H1 (cell line): ENCODE measurements at regions not wholly inside any gene's neighbourhood (a gene's known extent, or its start where the extent isn't known, plus 50 kb on each side); places are given as distances from the start of the nearest gene placed in this dataset.

Experiments
- CTCF ChIA-PET: fragments of 300-600 bp; sonication (Branson Sonifier 250); formaldehyde crosslinking; loops from one replicate; lab custom pipeline; 2021; ENCODE audit not compliant: partially characterized antibody; lab: Charles Lee
- POLR2A ChIA-PET: fragments of 300-600 bp; sonication (Branson Sonifier 250); formaldehyde crosslinking; loops from one replicate; lab custom pipeline; 2021; ENCODE audit warnings: inconsistent platforms; ENCODE audit not compliant: partially characterized antibody; lab: Charles Lee
- DNase-seq, 2 experiments: peaks; one replicate each; pipeline versions ENCODE4 v3.0.0 to v3.0.0-alpha.2; 2010 to 2022; ENCODE audit warnings: low spot score in 2 of 2, low read depth in 1 of 2, mixed read lengths in 1 of 2
- FAIRE-seq: peaks from 2 replicates; lab custom pipeline; 2011; peaks lifted over from hg19 to GRCh38; lab: Jason Lieb, UNC
- H2AFZ ChIP-seq: 2 replicates; pipeline ENCODE4 v1.8.1; 2012; ENCODE audit warnings: low read length, inconsistent platforms
- H2AK5ac ChIP-seq: 2 replicates; pipeline ENCODE4 v1.6.1; 2013; ENCODE audit warnings: low read depth, low read length
- H2BK120ac ChIP-seq: replicated peaks from 2 replicates; pipeline ENCODE3; 2013; ENCODE audit warnings: low read depth, low read length, inconsistent platforms
- H2BK12ac ChIP-seq: 2 replicates; pipeline ENCODE4 v1.6.1; 2013; ENCODE audit warnings: low read depth, low read length
- H2BK15ac ChIP-seq: 2 replicates; pipeline ENCODE4 v1.6.1; 2013; ENCODE audit warnings: low read length
- H2BK20ac ChIP-seq: 2 replicates; pipeline ENCODE4 v1.6.1; 2013; ENCODE audit warnings: low read length
- H2BK5ac ChIP-seq: 2 replicates; pipeline ENCODE4 v1.6.1; 2013; ENCODE audit warnings: low read depth, low read length
- H3K14ac ChIP-seq: 2 replicates; pipeline ENCODE4 v1.6.1; 2013; ENCODE audit warnings: inconsistent platforms; ENCODE audit not compliant: insufficient read length
- H3K18ac ChIP-seq: 2 replicates; pipeline ENCODE4 v1.6.1; 2013; ENCODE audit warnings: low read length; ENCODE audit errors: extremely low read depth
- H3K23ac ChIP-seq: 2 replicates; pipeline ENCODE4 v1.6.1; 2013; ENCODE audit warnings: inconsistent platforms; ENCODE audit not compliant: insufficient read length
- H3K23me2 ChIP-seq: 2 replicates; pipeline ENCODE4 v1.6.1; 2013; ENCODE audit warnings: low read depth, low read length
- H3K27ac ChIP-seq: 2 replicates; pipeline ENCODE4 v1.6.1; 2011; ENCODE audit warnings: low read depth, low read length, inconsistent platforms
- H3K27me3 ChIP-seq, 4 experiments: replicated peaks in 1 of 4; 1 replicate in 1 of 4; 2 replicates in 3 of 4; pipeline versions ENCODE4 v1.6.1 to v1.8.1; 2011 to 2013; ENCODE audit warnings: low read length in 3 of 4, mild to moderate bottlenecking in 3 of 4, inconsistent platforms in 2 of 4, mixed read lengths in 2 of 4, moderate library complexity in 1 of 4; ENCODE audit not compliant: control insufficient read depth in 3 of 4, insufficient read depth in 3 of 4; ENCODE audit errors: extremely low read depth in 1 of 4
- H3K36me3 ChIP-seq, 4 experiments: 2 replicates each; pipeline versions ENCODE4 v1.6.1 to v1.8.1; 2011 to 2013; ENCODE audit warnings: mild to moderate bottlenecking in 4 of 4, low read length in 3 of 4, moderate library complexity in 2 of 4, control low read depth in 1 of 4, inconsistent platforms in 1 of 4; ENCODE audit not compliant: insufficient read depth in 4 of 4, control insufficient read depth in 2 of 4
- H3K4ac ChIP-seq: replicated peaks from 2 replicates; pipeline ENCODE3; 2013; ENCODE audit warnings: low read length, low read depth, mixed read lengths, inconsistent platforms; ENCODE audit not compliant: insufficient read length
- H3K4me1 ChIP-seq, 4 experiments: replicated peaks in 1 of 4; 1 replicate in 1 of 4; 2 replicates in 3 of 4; pipeline versions ENCODE4 v1.6.1 to v1.8.1; 2011 to 2013; ENCODE audit warnings: low read length in 3 of 4, inconsistent platforms in 2 of 4, mixed read lengths in 1 of 4; ENCODE audit not compliant: insufficient read depth in 4 of 4, control insufficient read depth in 3 of 4
- H3K4me2 ChIP-seq, 2 experiments: 2 replicates each; pipeline versions ENCODE4 v1.6.1 to v1.8.1; 2011 to 2013; ENCODE audit warnings: low read depth in 2 of 2, low read length in 2 of 2, control low read depth in 1 of 2, inconsistent platforms in 1 of 2, mild to moderate bottlenecking in 1 of 2; ENCODE audit not compliant: insufficient read depth in 1 of 2
- H3K4me3 ChIP-seq, 4 experiments: fragments of 200-600, 300-600 bp in 1 of 4; sonication (generic), shearing (Covaris generic), sonication (Bioruptor Twin) in 1 of 4; 2 replicates each; pipeline versions ENCODE4 v1.5.1 to v1.8.1; 2011 to 2016; ENCODE audit warnings: low read length in 4 of 4, low read depth in 3 of 4, control low read depth in 2 of 4, inconsistent platforms in 2 of 4, mild to moderate bottlenecking in 2 of 4, mixed read lengths in 1 of 4, moderate library complexity in 1 of 4; ENCODE audit not compliant: insufficient read depth in 2 of 4; ENCODE audit errors: extremely low read depth in 1 of 4
- H3K56ac ChIP-seq: replicated peaks from 2 replicates; pipeline ENCODE3; 2013; ENCODE audit warnings: low read depth, mild to moderate bottlenecking, mixed read lengths, low read length, inconsistent platforms; ENCODE audit not compliant: insufficient read length
- H3K79me1 ChIP-seq: 2 replicates; pipeline ENCODE4 v1.6.1; 2013; ENCODE audit warnings: low read depth, low read length, control low read depth
- H3K79me2 ChIP-seq, 2 experiments: 2 replicates each; pipeline versions ENCODE4 v1.6.1 to v1.8.1; 2012 to 2013; ENCODE audit warnings: low read length in 2 of 2, mild to moderate bottlenecking in 2 of 2, inconsistent platforms in 1 of 2; ENCODE audit not compliant: insufficient read depth in 2 of 2, control insufficient read depth in 1 of 2
- H3K9ac ChIP-seq, 4 experiments: replicated peaks in 1 of 4; 1 replicate in 1 of 4; 2 replicates in 3 of 4; pipeline versions ENCODE4 v1.6.1 to v1.8.1; 2011 to 2013; ENCODE audit warnings: low read depth in 3 of 4, low read length in 3 of 4, control low read depth in 2 of 4, mild to moderate bottlenecking in 2 of 4, moderate library complexity in 2 of 4, inconsistent platforms in 1 of 4; ENCODE audit errors: extremely low read depth in 1 of 4
- H3K9me3 ChIP-seq, 2 experiments: 2 replicates each; pipeline versions ENCODE4 v1.6.1 to v1.8.1; 2012 to 2013; ENCODE audit warnings: mild to moderate bottlenecking in 2 of 2, moderate library complexity in 2 of 2, control low read depth in 1 of 2, inconsistent platforms in 1 of 2, low read depth in 1 of 2, low read length in 1 of 2, mixed read lengths in 1 of 2; ENCODE audit not compliant: insufficient read depth in 2 of 2
- H4K20me1 ChIP-seq, 2 experiments: replicated peaks in 1 of 2; 2 replicates each; pipeline versions ENCODE3 to v1.8.1; 2011 to 2013; ENCODE audit warnings: inconsistent platforms in 2 of 2, low read length in 2 of 2, mild to moderate bottlenecking in 1 of 2; ENCODE audit not compliant: insufficient read depth in 2 of 2, control insufficient read depth in 1 of 2
- H4K5ac ChIP-seq: 2 replicates; pipeline ENCODE4 v1.6.1; 2013; ENCODE audit warnings: low read length, low read depth, mixed read lengths, inconsistent platforms; ENCODE audit not compliant: insufficient read length
- H4K8ac ChIP-seq: 2 replicates; pipeline ENCODE4 v1.8.0; 2013; ENCODE audit warnings: mild to moderate bottlenecking, moderate library complexity, low read length, inconsistent platforms; ENCODE audit not compliant: insufficient read depth; ENCODE audit errors: extremely low read depth
- H4K91ac ChIP-seq: replicated peaks from 2 replicates; pipeline ENCODE3; 2013; ENCODE audit warnings: low read length, mixed read lengths, inconsistent platforms; ENCODE audit not compliant: insufficient read length
- CHD1 ChIP-seq: IDR thresholded peaks from 2 replicates; pipeline ENCODE4 v1.6.1; 2012; ENCODE audit warnings: low read depth, low read length, improper control_type of control experiment
- HDAC2 ChIP-seq, 2 experiments: fragments of 300-600 bp in 1 of 2; sonication (generic) in 1 of 2; IDR thresholded peaks; 2 replicates each; pipeline ENCODE4 v1.6.1; 2011 to 2012; ENCODE audit warnings: low read depth in 2 of 2, low read length in 2 of 2, mild to moderate bottlenecking in 2 of 2, moderate library complexity in 2 of 2, borderline replicate concordance in 1 of 2, inconsistent platforms in 1 of 2
- HDAC6 ChIP-seq: IDR thresholded peaks from one replicate; pipeline ENCODE4 v1.7.1; 2012; ENCODE audit warnings: low read depth, mild to moderate bottlenecking, inconsistent platforms, low read length, moderate library complexity
- POLR2AphosphoS5 ChIP-seq: IDR thresholded peaks from 2 replicates; pipeline ENCODE4 v1.6.1; 2011; ENCODE audit warnings: low read depth, low read length
- POU5F1 ChIP-seq: IDR thresholded peaks from 2 replicates; pipeline ENCODE4 v1.6.1; 2011; ENCODE audit warnings: low read depth, mild to moderate bottlenecking, low read length, moderate library complexity
- RFX5 ChIP-seq: IDR thresholded peaks from 2 replicates; pipeline ENCODE4 v1.6.1; 2011; ENCODE audit warnings: low read depth, low read length, improper control_type of control experiment, borderline replicate concordance
- RXRA ChIP-seq: IDR thresholded peaks from 2 replicates; pipeline ENCODE4 v1.6.1; 2011; ENCODE audit warnings: low read depth, mild to moderate bottlenecking, low read length, moderate library complexity; ENCODE audit not compliant: insufficient read depth
- SP1 ChIP-seq: IDR thresholded peaks from 2 replicates; pipeline ENCODE4 v1.6.1; 2011; ENCODE audit warnings: low read depth, low read length
- SP2 ChIP-seq: IDR thresholded peaks from 2 replicates; pipeline ENCODE4 v1.6.1; 2012; ENCODE audit warnings: mild to moderate bottlenecking, low read length, inconsistent platforms
- TAF1 ChIP-seq: IDR thresholded peaks from 2 replicates; pipeline ENCODE4 v1.6.1; 2011; ENCODE audit warnings: mild to moderate bottlenecking, low read depth, low read length
- TCF12 ChIP-seq: IDR thresholded peaks from 2 replicates; pipeline ENCODE4 v1.6.1; 2011; ENCODE audit warnings: low read depth, mild to moderate bottlenecking, low read length
- YY1 ChIP-seq: IDR thresholded peaks from 2 replicates; pipeline ENCODE4 v1.6.1; 2011; ENCODE audit warnings: low read depth, mild to moderate bottlenecking, low read length
- WGBS, 2 experiments: shearing (Covaris generic) in 1 of 2; methylation state at CpG; one replicate each; pipeline versions ENCODE4 v1.1.6 to v1.1.7; 2013 to 2015; ENCODE audit warnings: low lambda C conversion rate in 2 of 2, mixed read lengths in 2 of 2, inconsistent platforms in 1 of 2, low coverage in 1 of 2, missing lambda C conversion rate in 1 of 2; ENCODE audit not compliant: insufficient replicate concordance in 2 of 2, insufficient coverage in 1 of 2, insufficient read length in 1 of 2; ENCODE audit errors: extremely low coverage in 1 of 2, missing lambda C conversion rate in 1 of 2; 5-methylcytosine and 5-hydroxymethylcytosine counted together
- TF ChIP-seq, protein P1 (sequence below): IDR thresholded peaks from 2 replicates; pipeline ENCODE4 v1.6.1; 2011; ENCODE audit warnings: low read length, improper control_type of control experiment
- TF ChIP-seq, protein P2 (sequence below): IDR thresholded peaks from 2 replicates; pipeline ENCODE4 v1.6.1; 2011; ENCODE audit warnings: low read depth, mild to moderate bottlenecking, low read length; ENCODE audit not compliant: insufficient read depth

- Histone ChIP-seq H3K56ac (no peak overlapping the region), H3K23me2 (no peaks in the 10 kb centered on the region), H3K4ac (no peak overlapping the region), H3K27ac (no peak overlapping the region), H4K91ac (no peak overlapping the region), H3K4me3 (no peak overlapping the region), H3K4me2 (no peak overlapping the region), H2AK5ac (no peak overlapping the region), H3K27me3 (no peaks in the 10 kb centered on the region), H3K9ac (no peak overlapping the region), H2BK5ac (no peak overlapping the region), H4K8ac (no peak overlapping the region), H2BK120ac (no peak overlapping the region), H3K36me3 (no peaks in the 10 kb centered on the region), H2BK15ac (no peak overlapping the region), H3K4me1 (no peaks in the 10 kb centered on the region), H2BK12ac (no peak overlapping the region), H3K14ac (no peak overlapping the region), H3K79me2 (no peaks in the 10 kb centered on the region), H3K79me1 (no peaks in the 10 kb centered on the region), H2BK20ac (no peak overlapping the region), H2AFZ (no peak overlapping the region), H3K23ac (no peak overlapping the region), H3K9me3 (no peaks in the 10 kb centered on the region; a peak in 1 of 4 replicates), H3K18ac (no peak overlapping the region), H4K5ac (no peak overlapping the region), H4K20me1 (no peaks in the 10 kb centered on the region)
- no peak for FAIRE-seq
- TF ChIP-seq RFX5 (no peak), TAF1 (no peak), SP1 (no peak), RXRA (no peak), YY1 (no peak), POU5F1 (no peak), HDAC2 (IDR thresholded peaks at IDR 0.05; ENCODE audit: borderline replicate concordance in 1 of 2, low read depth in 2 of 2, low read length in 2 of 2) (no peak), POLR2AphosphoS5 (no peak), HDAC6 (no peak), CHD1 (no peak), SP2 (no peak), TCF12 (no peak)
- TF ChIP-seq, protein P1, sequence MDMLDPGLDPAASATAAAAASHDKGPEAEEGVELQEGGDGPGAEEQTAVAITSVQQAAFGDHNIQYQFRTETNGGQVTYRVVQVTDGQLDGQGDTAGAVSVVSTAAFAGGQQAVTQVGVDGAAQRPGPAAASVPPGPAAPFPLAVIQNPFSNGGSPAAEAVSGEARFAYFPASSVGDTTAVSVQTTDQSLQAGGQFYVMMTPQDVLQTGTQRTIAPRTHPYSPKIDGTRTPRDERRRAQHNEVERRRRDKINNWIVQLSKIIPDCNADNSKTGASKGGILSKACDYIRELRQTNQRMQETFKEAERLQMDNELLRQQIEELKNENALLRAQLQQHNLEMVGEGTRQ, result no peak
- TF ChIP-seq, protein P2, sequence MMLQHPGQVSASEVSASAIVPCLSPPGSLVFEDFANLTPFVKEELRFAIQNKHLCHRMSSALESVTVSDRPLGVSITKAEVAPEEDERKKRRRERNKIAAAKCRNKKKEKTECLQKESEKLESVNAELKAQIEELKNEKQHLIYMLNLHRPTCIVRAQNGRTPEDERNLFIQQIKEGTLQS, result no peak
- POLR2A ChIA-PET, result no interaction called here
- no peak for DNase-seq
- 83% methylated on average over 1 of the region's 1 CpG; no CpG with 5 or more reads in 1 of the 2 experiments for WGBS, 2 experiments
- CTCF ChIA-PET, result no interaction called here
These were observed 153.5 kb upstream of the TARS1 start for GRCh38 chr5:33287242-33287641.
